ENCODE measurements at regions not wholly inside any gene's neighbourhood (a gene's known extent, or its start where the extent isn't known, plus 50 kb on each side); places are given as distances from the start of the nearest gene placed in this dataset.

DNA sequence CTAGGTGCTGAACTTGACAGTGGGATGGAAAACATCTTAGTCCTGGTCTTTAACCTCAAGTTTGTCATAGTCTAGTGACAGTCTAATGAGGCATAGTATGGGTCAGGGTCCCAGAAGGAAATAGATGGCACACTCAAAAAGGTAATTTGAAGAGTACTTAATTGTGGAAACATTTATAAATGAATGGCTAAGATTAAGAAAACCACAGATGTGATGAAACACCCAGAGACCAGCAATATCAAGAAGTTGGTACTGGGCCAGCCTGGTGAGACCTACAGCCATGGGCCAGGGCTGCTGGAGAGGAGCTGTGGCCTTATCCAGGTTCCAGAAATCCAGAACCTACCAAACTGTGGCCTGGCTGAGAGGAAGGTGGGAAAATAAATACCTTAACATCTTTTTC lies 93.5 kb upstream of the ATG10 start:
- Mint-ChIP-seq H3K27ac (no peak overlapping the region), H3K9me3 (no peaks in the 10 kb centered on the region), H3K36me3 (ENCODE audit: low read depth) (no peaks in the 10 kb centered on the region), H3K4me1 (peaks cover 5% of the 10 kb centered on the region; the same call in 2 of the 3 replicates), H3K4me3 (no peak overlapping the region), H3K27me3 (ENCODE audit: insufficient read depth, low read depth, poor library complexity) (no peaks in the 10 kb centered on the region)
- DNase-seq (ENCODE audit: low spot score) (no peak), ATAC-seq (no peak)
- Histone ChIP-seq H4K20me1 (replicated peaks; ENCODE audit: insufficient read depth) (no peaks in the 10 kb centered on the region), H3K36me3 (ENCODE audit: insufficient read depth) (no peaks in the 10 kb centered on the region), H3K4me3 (no peak overlapping the region), H3K27me3 (ENCODE audit: insufficient read depth) (no peaks in the 10 kb centered on the region), H3K4me1 (ENCODE audit: insufficient read depth) (no peaks in the 10 kb centered on the region), H3K4me2 (no peak overlapping the region), H3K79me2 (replicated peaks; ENCODE audit: insufficient read depth) (no peaks in the 10 kb centered on the region), H3F3A (replicated peaks; ENCODE audit: low read depth) (no peaks in the 10 kb centered on the region), H2AFZ (no peak overlapping the region; the same call in 1 of the 2 replicates), H3K9me2 (ENCODE audit: insufficient read depth) (no peaks in the 10 kb centered on the region), H3K27ac (ENCODE audit: low read depth) (no peak overlapping the region)
- TF ChIP-seq, protein P1, sequence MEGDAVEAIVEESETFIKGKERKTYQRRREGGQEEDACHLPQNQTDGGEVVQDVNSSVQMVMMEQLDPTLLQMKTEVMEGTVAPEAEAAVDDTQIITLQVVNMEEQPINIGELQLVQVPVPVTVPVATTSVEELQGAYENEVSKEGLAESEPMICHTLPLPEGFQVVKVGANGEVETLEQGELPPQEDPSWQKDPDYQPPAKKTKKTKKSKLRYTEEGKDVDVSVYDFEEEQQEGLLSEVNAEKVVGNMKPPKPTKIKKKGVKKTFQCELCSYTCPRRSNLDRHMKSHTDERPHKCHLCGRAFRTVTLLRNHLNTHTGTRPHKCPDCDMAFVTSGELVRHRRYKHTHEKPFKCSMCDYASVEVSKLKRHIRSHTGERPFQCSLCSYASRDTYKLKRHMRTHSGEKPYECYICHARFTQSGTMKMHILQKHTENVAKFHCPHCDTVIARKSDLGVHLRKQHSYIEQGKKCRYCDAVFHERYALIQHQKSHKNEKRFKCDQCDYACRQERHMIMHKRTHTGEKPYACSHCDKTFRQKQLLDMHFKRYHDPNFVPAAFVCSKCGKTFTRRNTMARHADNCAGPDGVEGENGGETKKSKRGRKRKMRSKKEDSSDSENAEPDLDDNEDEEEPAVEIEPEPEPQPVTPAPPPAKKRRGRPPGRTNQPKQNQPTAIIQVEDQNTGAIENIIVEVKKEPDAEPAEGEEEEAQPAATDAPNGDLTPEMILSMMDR (conservative IDR thresholded peaks at IDR 0.05; ENCODE audit: low read depth in 2 of 2), result no peak
- TF ChIP-seq STAT1 (IDR thresholded peaks at IDR 0.05; ENCODE audit: unreplicated experiment), result no peak
- TF ChIP-seq, protein P2, sequence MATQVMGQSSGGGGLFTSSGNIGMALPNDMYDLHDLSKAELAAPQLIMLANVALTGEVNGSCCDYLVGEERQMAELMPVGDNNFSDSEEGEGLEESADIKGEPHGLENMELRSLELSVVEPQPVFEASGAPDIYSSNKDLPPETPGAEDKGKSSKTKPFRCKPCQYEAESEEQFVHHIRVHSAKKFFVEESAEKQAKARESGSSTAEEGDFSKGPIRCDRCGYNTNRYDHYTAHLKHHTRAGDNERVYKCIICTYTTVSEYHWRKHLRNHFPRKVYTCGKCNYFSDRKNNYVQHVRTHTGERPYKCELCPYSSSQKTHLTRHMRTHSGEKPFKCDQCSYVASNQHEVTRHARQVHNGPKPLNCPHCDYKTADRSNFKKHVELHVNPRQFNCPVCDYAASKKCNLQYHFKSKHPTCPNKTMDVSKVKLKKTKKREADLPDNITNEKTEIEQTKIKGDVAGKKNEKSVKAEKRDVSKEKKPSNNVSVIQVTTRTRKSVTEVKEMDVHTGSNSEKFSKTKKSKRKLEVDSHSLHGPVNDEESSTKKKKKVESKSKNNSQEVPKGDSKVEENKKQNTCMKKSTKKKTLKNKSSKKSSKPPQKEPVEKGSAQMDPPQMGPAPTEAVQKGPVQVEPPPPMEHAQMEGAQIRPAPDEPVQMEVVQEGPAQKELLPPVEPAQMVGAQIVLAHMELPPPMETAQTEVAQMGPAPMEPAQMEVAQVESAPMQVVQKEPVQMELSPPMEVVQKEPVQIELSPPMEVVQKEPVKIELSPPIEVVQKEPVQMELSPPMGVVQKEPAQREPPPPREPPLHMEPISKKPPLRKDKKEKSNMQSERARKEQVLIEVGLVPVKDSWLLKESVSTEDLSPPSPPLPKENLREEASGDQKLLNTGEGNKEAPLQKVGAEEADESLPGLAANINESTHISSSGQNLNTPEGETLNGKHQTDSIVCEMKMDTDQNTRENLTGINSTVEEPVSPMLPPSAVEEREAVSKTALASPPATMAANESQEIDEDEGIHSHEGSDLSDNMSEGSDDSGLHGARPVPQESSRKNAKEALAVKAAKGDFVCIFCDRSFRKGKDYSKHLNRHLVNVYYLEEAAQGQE (IDR thresholded peaks at IDR 0.05; ENCODE audit: unreplicated experiment), result no peak
- TF ChIP-seq EZH2phosphoT487 (IDR thresholded peaks at IDR 0.05; ENCODE audit: unreplicated experiment), result no peak

DNA sequence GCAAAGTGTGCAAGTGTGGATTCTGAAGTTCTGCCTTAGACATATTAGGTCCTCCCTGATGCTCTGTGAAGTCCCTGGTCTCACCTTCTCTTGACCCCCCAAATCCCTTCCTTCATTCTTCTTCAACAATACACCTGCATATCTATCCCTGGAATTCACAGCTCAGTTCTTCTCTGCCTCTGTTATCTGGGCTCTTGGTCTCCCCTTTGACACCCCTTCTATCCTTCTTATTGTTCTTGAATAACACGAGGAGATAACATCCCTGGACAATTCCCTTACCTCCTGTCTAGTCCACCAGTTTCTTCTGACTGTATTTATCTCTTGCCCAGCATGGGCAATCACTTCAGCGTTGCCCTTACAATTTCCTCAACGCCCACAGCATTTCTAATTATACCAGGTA lies 104.8 kb upstream of the ATG10 start:
- no peak overlapping the region for H3K4me3 Mint-ChIP-seq
- no peaks in the 10 kb centered on the region for H3K79me2 ChIP-seq (replicated peaks; ENCODE audit: insufficient read depth)
- peaks cover 3% of the 10 kb centered on the region; the same call in 1 of the 2 replicates for H3K9me2 ChIP-seq (ENCODE audit: insufficient read depth)
- H2AFZ ChIP-seq, result no peak overlapping the region
- H3K27me3 Mint-ChIP-seq (ENCODE audit: insufficient read depth, low read depth, poor library complexity), result no peaks in the 10 kb centered on the region
- DNase-seq (ENCODE audit: low spot score) (no peak), ATAC-seq (no peak)
- H3K4me2 ChIP-seq, result no peak overlapping the region
- H3K27me3 ChIP-seq (ENCODE audit: insufficient read depth), result no peaks in the 10 kb centered on the region
- no peaks in the 10 kb centered on the region for H3F3A ChIP-seq (replicated peaks; ENCODE audit: low read depth)
- H3K36me3 ChIP-seq (ENCODE audit: insufficient read depth), result no peaks in the 10 kb centered on the region
- peaks cover 4% of the 10 kb centered on the region; the same call in 1 of the 2 replicates for H3K4me1 ChIP-seq (ENCODE audit: insufficient read depth)
- no peaks in the 10 kb centered on the region for H4K20me1 ChIP-seq (replicated peaks; ENCODE audit: insufficient read depth)
- H3K4me1 Mint-ChIP-seq, result peaks cover 18% of the 10 kb centered on the region
- H3K4me3 ChIP-seq, result no peak overlapping the region
- no peaks in the 10 kb centered on the region for H3K9me3 Mint-ChIP-seq
- no peaks in the 10 kb centered on the region for H3K36me3 Mint-ChIP-seq (ENCODE audit: low read depth)
- H3K27ac ChIP-seq (ENCODE audit: low read depth), result no peak overlapping the region
- no peak overlapping the region for H3K27ac Mint-ChIP-seq
- TF ChIP-seq JUNB (IDR thresholded peaks at IDR 0.05; ENCODE audit: unreplicated experiment) (no peak), EZH2 (IDR thresholded peaks at IDR 0.05; ENCODE audit: low read depth, unreplicated experiment) (no peak), NANOG (IDR thresholded peaks at IDR 0.05; ENCODE audit: borderline replicate concordance) (no peak), STAT1 (IDR thresholded peaks at IDR 0.05; ENCODE audit: unreplicated experiment) (no peak), EZH2phosphoT487 (IDR thresholded peaks at IDR 0.05; ENCODE audit: unreplicated experiment) (no peak), ZNF114 (CRISPR knock-in tag; IDR thresholded peaks at IDR 0.05) (no peak), CREB1 (CRISPR knock-in tag; IDR thresholded peaks at IDR 0.05; ENCODE audit: low read depth) (no peak)
- TF ChIP-seq, protein P2 (IDR thresholded peaks at IDR 0.05; ENCODE audit: unreplicated experiment), result no peak
- TF ChIP-seq, protein P3, sequence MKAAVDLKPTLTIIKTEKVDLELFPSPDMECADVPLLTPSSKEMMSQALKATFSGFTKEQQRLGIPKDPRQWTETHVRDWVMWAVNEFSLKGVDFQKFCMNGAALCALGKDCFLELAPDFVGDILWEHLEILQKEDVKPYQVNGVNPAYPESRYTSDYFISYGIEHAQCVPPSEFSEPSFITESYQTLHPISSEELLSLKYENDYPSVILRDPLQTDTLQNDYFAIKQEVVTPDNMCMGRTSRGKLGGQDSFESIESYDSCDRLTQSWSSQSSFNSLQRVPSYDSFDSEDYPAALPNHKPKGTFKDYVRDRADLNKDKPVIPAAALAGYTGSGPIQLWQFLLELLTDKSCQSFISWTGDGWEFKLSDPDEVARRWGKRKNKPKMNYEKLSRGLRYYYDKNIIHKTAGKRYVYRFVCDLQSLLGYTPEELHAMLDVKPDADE (IDR thresholded peaks at IDR 0.05), result no peak
- TF ChIP-seq, protein P1 (conservative IDR thresholded peaks at IDR 0.05; ENCODE audit: low read depth in 2 of 2), result no peak

Data from GM23338 (cell line).